ENCODE measurements at regions not wholly inside any gene's neighbourhood (a gene's known extent, or its start where the extent isn't known, plus 50 kb on each side); places are given as distances from the start of the nearest gene placed in this dataset.

GRCh38 chr3:36221975-36222374 lies 158.3 kb upstream of the STAC start:
- Histone ChIP-seq H3K4me3 (replicated peaks in 1 of 4; ENCODE audit: control extremely low read depth in 1 of 4, insufficient read depth in 1 of 4, low read depth in 3 of 4, low read length in 4 of 4) (no peak overlapping the region), H3K27me3 (ENCODE audit: control insufficient read depth, insufficient read depth, low read length) (no peaks in the 10 kb centered on the region), H3K36me3 (ENCODE audit: control insufficient read depth, insufficient read depth, low read length) (no peaks in the 10 kb centered on the region), H2AFZ (ENCODE audit: low read length) (no peak overlapping the region), H3K4me1 (ENCODE audit: control insufficient read depth, extremely low read depth, insufficient read depth, low read length) (no peaks in the 10 kb centered on the region), H3K9me3 (ENCODE audit: control insufficient read depth, insufficient read depth, low read depth, low read length) (no peaks in the 10 kb centered on the region), H4K20me1 (ENCODE audit: control insufficient read depth, extremely low read depth, insufficient read depth, low read length) (no peaks in the 10 kb centered on the region), H3K27ac (ENCODE audit: insufficient read depth, low read length) (no peak overlapping the region), H3K9ac (ENCODE audit: insufficient read depth, low read length) (no peak overlapping the region), H3K79me2 (ENCODE audit: control insufficient read depth, insufficient read depth, low read length) (no peaks in the 10 kb centered on the region), H3K4me2 (ENCODE audit: extremely low read depth, insufficient read depth, low read length) (no peak overlapping the region)
- TF ChIP-seq EZH2 (IDR thresholded peaks at IDR 0.05; ENCODE audit: low read length, missing control alignments) (no peak), CTCF (conservative IDR thresholded peaks at IDR 0.05 in 1 of 2, IDR thresholded peaks at IDR 0.05 in 1 of 2; ENCODE audit: low read depth in 1 of 2, low read length in 2 of 2) (no peak)
- no peak for DNase-seq (ENCODE audit: low read depth in 2 of 2)

GRCh38 chr3:36227980-36228379 lies 152.3 kb upstream of the STAC start:
- Histone ChIP-seq H4K20me1 (ENCODE audit: control insufficient read depth, extremely low read depth, insufficient read depth, low read length) (no peaks in the 10 kb centered on the region), H3K36me3 (ENCODE audit: control insufficient read depth, insufficient read depth, low read length) (no peaks in the 10 kb centered on the region), H3K9ac (ENCODE audit: insufficient read depth, low read length) (no peak overlapping the region), H3K27ac (ENCODE audit: insufficient read depth, low read length) (no peak overlapping the region), H2AFZ (ENCODE audit: low read length) (no peak overlapping the region), H3K27me3 (ENCODE audit: control insufficient read depth, insufficient read depth, low read length) (no peaks in the 10 kb centered on the region), H3K4me2 (ENCODE audit: extremely low read depth, insufficient read depth, low read length) (no peak overlapping the region), H3K79me2 (ENCODE audit: control insufficient read depth, insufficient read depth, low read length) (no peaks in the 10 kb centered on the region), H3K4me1 (ENCODE audit: control insufficient read depth, extremely low read depth, insufficient read depth, low read length) (no peaks in the 10 kb centered on the region), H3K9me3 (ENCODE audit: control insufficient read depth, insufficient read depth, low read depth, low read length) (no peaks in the 10 kb centered on the region), H3K4me3 (replicated peaks in 1 of 4; ENCODE audit: control extremely low read depth in 1 of 4, insufficient read depth in 1 of 4, low read depth in 3 of 4, low read length in 4 of 4) (no peak overlapping the region)
- TF ChIP-seq CTCF (conservative IDR thresholded peaks at IDR 0.05 in 1 of 2, IDR thresholded peaks at IDR 0.05 in 1 of 2; ENCODE audit: low read depth in 1 of 2, low read length in 2 of 2), result no peak
- TF ChIP-seq EZH2 (IDR thresholded peaks at IDR 0.05; ENCODE audit: low read length, missing control alignments), result no peak
- no peak for DNase-seq (ENCODE audit: low read depth in 2 of 2)

GRCh38 chr3:36229496-36229895 lies 150.8 kb upstream of the STAC start:
- no peaks in the 10 kb centered on the region for H3K27me3 ChIP-seq (ENCODE audit: control insufficient read depth, insufficient read depth, low read length)
- H3K27ac ChIP-seq (ENCODE audit: insufficient read depth, low read length), result no peak overlapping the region
- H3K36me3 ChIP-seq (ENCODE audit: control insufficient read depth, insufficient read depth, low read length), result no peaks in the 10 kb centered on the region
- no peak for TF ChIP-seq EZH2 (IDR thresholded peaks at IDR 0.05; ENCODE audit: low read length, missing control alignments)
- TF ChIP-seq CTCF (conservative IDR thresholded peaks at IDR 0.05 in 1 of 2, IDR thresholded peaks at IDR 0.05 in 1 of 2; ENCODE audit: low read depth in 1 of 2, low read length in 2 of 2), result no peak
- H2AFZ ChIP-seq (ENCODE audit: low read length), result no peak overlapping the region
- H3K4me2 ChIP-seq (ENCODE audit: extremely low read depth, insufficient read depth, low read length), result no peak overlapping the region
- no peaks in the 10 kb centered on the region for H3K9me3 ChIP-seq (ENCODE audit: control insufficient read depth, insufficient read depth, low read depth, low read length)
- no peak overlapping the region for H3K9ac ChIP-seq (ENCODE audit: insufficient read depth, low read length)
- no peaks in the 10 kb centered on the region for H4K20me1 ChIP-seq (ENCODE audit: control insufficient read depth, extremely low read depth, insufficient read depth, low read length)
- no peaks in the 10 kb centered on the region for H3K79me2 ChIP-seq (ENCODE audit: control insufficient read depth, insufficient read depth, low read length)
- H3K4me1 ChIP-seq (ENCODE audit: control insufficient read depth, extremely low read depth, insufficient read depth, low read length), result no peaks in the 10 kb centered on the region
- DNase-seq (ENCODE audit: low read depth in 2 of 2), result peak in 1 of 2 donors; percentile 77
- no peak overlapping the region for H3K4me3 ChIP-seq (replicated peaks in 1 of 4; ENCODE audit: control extremely low read depth in 1 of 4, insufficient read depth in 1 of 4, low read depth in 3 of 4, low read length in 4 of 4)
